ENCODE measurements at regions not wholly inside any gene's neighbourhood (a gene's known extent, or its start where the extent isn't known, plus 50 kb on each side); places are given as distances from the start of the nearest gene placed in this dataset.

GRCh38 chr20:46799781-46800408 lies 90.4 kb downstream of the SLC2A10 start:
- ChIA-PET CTCF (no interaction called here), POLR2A (no interaction called here)
- no peak for DNase-seq
- H3K27me3 Mint-ChIP-seq, result peaks cover 6 to 26% of the 10 kb centered on the region in 2 donors
- H3K27ac ChIP-seq (ENCODE audit: low read depth, low read length), result no peak overlapping the region
- H3K27me3 ChIP-seq (ENCODE audit: insufficient read depth, low read length, poor library complexity, severe bottlenecking), result no peaks in the 10 kb centered on the region
- no peaks in the 10 kb centered on the region for H3K36me3 ChIP-seq (ENCODE audit: insufficient read depth, low read length)
- no peak overlapping the region for H3K4me3 ChIP-seq (ENCODE audit: low read length)
- no peaks in the 10 kb centered on the region for H3K9me3 Mint-ChIP-seq
- no peaks in the 10 kb centered on the region for H3K4me1 ChIP-seq (ENCODE audit: insufficient read depth, low read length)
- no peaks in the 10 kb centered on the region for H3K4me1 Mint-ChIP-seq
- no peak overlapping the region for H3K4me3 Mint-ChIP-seq
- no peaks in the 10 kb centered on the region for H3K36me3 Mint-ChIP-seq
- peak overlapping the region in 1 of 8 donors; percentile 26 for H3K27ac Mint-ChIP-seq
- H3K9me3 ChIP-seq (ENCODE audit: low read length), result no peaks in the 10 kb centered on the region

- Mint-ChIP-seq H3K36me3 (no peaks in the 10 kb centered on the region), H3K4me1 (no peaks in the 10 kb centered on the region), H3K4me3 (no peak overlapping the region), H3K27ac (no peak overlapping the region), H3K27me3 (peaks cover 8 to 27% of the 10 kb centered on the region in 2 donors), H3K9me3 (no peaks in the 10 kb centered on the region)
- no peak for DNase-seq
- Histone ChIP-seq H3K9me3 (ENCODE audit: low read length) (no peaks in the 10 kb centered on the region), H3K27ac (ENCODE audit: low read depth, low read length) (no peak overlapping the region), H3K27me3 (ENCODE audit: insufficient read depth, low read length, poor library complexity, severe bottlenecking) (no peaks in the 10 kb centered on the region), H3K4me1 (ENCODE audit: insufficient read depth, low read length) (no peaks in the 10 kb centered on the region), H3K4me3 (ENCODE audit: low read length) (no peak overlapping the region), H3K36me3 (ENCODE audit: insufficient read depth, low read length) (no peaks in the 10 kb centered on the region)
- POLR2A ChIA-PET, result no interaction called here
- CTCF ChIA-PET, result no interaction called here
These were observed 91.0 kb downstream of the SLC2A10 start for GRCh38 chr20:46800409-46800804.

- CTCF ChIA-PET, result no interaction called here
These were observed 91.7 kb downstream of the SLC2A10 start for GRCh38 chr20:46801003-46801702.

GRCh38 chr20:46802722-46803121 lies 91.9 kb upstream of the EYA2 start:
- ChIA-PET CTCF (no interaction called here), POLR2A (no interaction called here)
- H3K27me3 Mint-ChIP-seq, result peaks cover 9 to 32% of the 10 kb centered on the region in 2 donors
- H3K4me1 ChIP-seq (ENCODE audit: insufficient read depth, low read length), result no peaks in the 10 kb centered on the region
- H3K27ac Mint-ChIP-seq, result no peak overlapping the region
- H3K4me3 ChIP-seq (ENCODE audit: low read length), result no peak overlapping the region
- H3K9me3 Mint-ChIP-seq, result no peaks in the 10 kb centered on the region
- H3K27me3 ChIP-seq (ENCODE audit: insufficient read depth, low read length, poor library complexity, severe bottlenecking), result no peaks in the 10 kb centered on the region
- H3K9me3 ChIP-seq (ENCODE audit: low read length), result no peaks in the 10 kb centered on the region
- H3K36me3 Mint-ChIP-seq, result no peaks in the 10 kb centered on the region
- no peaks in the 10 kb centered on the region for H3K36me3 ChIP-seq (ENCODE audit: insufficient read depth, low read length)
- H3K27ac ChIP-seq (ENCODE audit: low read depth, low read length), result no peak overlapping the region
- DNase-seq, result no peak
- H3K4me1 Mint-ChIP-seq, result no peaks in the 10 kb centered on the region
- no peak overlapping the region for H3K4me3 Mint-ChIP-seq

More at GRCh38 chr20:46801003-46801702, 91.7 kb downstream of the SLC2A10 start:
- no peaks in the 10 kb centered on the region for H3K9me3 Mint-ChIP-seq
- Histone ChIP-seq H3K36me3 (ENCODE audit: insufficient read depth, low read length) (no peaks in the 10 kb centered on the region), H3K4me1 (ENCODE audit: insufficient read depth, low read length) (no peaks in the 10 kb centered on the region), H3K9me3 (ENCODE audit: low read length) (no peaks in the 10 kb centered on the region), H3K27me3 (ENCODE audit: insufficient read depth, low read length, poor library complexity, severe bottlenecking) (no peaks in the 10 kb centered on the region), H3K4me3 (ENCODE audit: low read length) (no peak overlapping the region), H3K27ac (ENCODE audit: low read depth, low read length) (no peak overlapping the region)
- no peak overlapping the region for H3K4me3 Mint-ChIP-seq
- H3K27ac Mint-ChIP-seq, result peak overlapping the region in 1 of 8 donors; percentile 30
- H3K4me1 Mint-ChIP-seq, result no peaks in the 10 kb centered on the region
- no peaks in the 10 kb centered on the region for H3K36me3 Mint-ChIP-seq
- POLR2A ChIA-PET, result no interaction called here
- no peak for DNase-seq
- H3K27me3 Mint-ChIP-seq, result peaks cover 8 to 32% of the 10 kb centered on the region in 2 donors

GRCh38 chr20:46803123-46804020 lies 91.3 kb upstream of the EYA2 start:
- no peaks in the 10 kb centered on the region for H3K4me1 ChIP-seq (ENCODE audit: insufficient read depth, low read length)
- no peaks in the 10 kb centered on the region for H3K4me1 Mint-ChIP-seq
- H3K36me3 ChIP-seq (ENCODE audit: insufficient read depth, low read length), result no peaks in the 10 kb centered on the region
- H3K4me3 ChIP-seq (ENCODE audit: low read length), result no peak overlapping the region
- H3K4me3 Mint-ChIP-seq, result no peak overlapping the region
- no peaks in the 10 kb centered on the region for H3K9me3 ChIP-seq (ENCODE audit: low read length)
- DNase-seq, result no peak
- peaks cover 9 to 32% of the 10 kb centered on the region in 2 donors for H3K27me3 Mint-ChIP-seq
- CTCF ChIA-PET, result no interaction called here
- no peaks in the 10 kb centered on the region for H3K9me3 Mint-ChIP-seq
- H3K27me3 ChIP-seq (ENCODE audit: insufficient read depth, low read length, poor library complexity, severe bottlenecking), result no peaks in the 10 kb centered on the region
- H3K36me3 Mint-ChIP-seq, result no peaks in the 10 kb centered on the region
- POLR2A ChIA-PET, result no interaction called here
- H3K27ac ChIP-seq (ENCODE audit: low read depth, low read length), result no peak overlapping the region
- H3K27ac Mint-ChIP-seq, result no peak overlapping the region

GRCh38 chr20:46804126-46804525 lies 90.5 kb upstream of the EYA2 start:
- ChIA-PET POLR2A (no interaction called here), CTCF (no interaction called here)
- Histone ChIP-seq H3K9me3 (ENCODE audit: low read length) (no peaks in the 10 kb centered on the region), H3K4me3 (ENCODE audit: low read length) (no peak overlapping the region), H3K4me1 (ENCODE audit: insufficient read depth, low read length) (no peaks in the 10 kb centered on the region), H3K27ac (ENCODE audit: low read depth, low read length) (no peak overlapping the region), H3K27me3 (ENCODE audit: insufficient read depth, low read length, poor library complexity, severe bottlenecking) (no peaks in the 10 kb centered on the region), H3K36me3 (ENCODE audit: insufficient read depth, low read length) (no peaks in the 10 kb centered on the region)
- Mint-ChIP-seq H3K27ac (no peak overlapping the region), H3K9me3 (no peaks in the 10 kb centered on the region), H3K36me3 (no peaks in the 10 kb centered on the region), H3K4me3 (no peak overlapping the region), H3K27me3 (peaks cover 8 to 35% of the 10 kb centered on the region in 2 donors), H3K4me1 (no peaks in the 10 kb centered on the region)
- DNase-seq, result no peak

GRCh38 chr20:46805836-46806235 lies 88.8 kb upstream of the EYA2 start:
- Histone ChIP-seq H3K27ac (ENCODE audit: low read depth, low read length) (no peak overlapping the region), H3K36me3 (ENCODE audit: insufficient read depth, low read length) (no peaks in the 10 kb centered on the region), H3K27me3 (ENCODE audit: insufficient read depth, low read length, poor library complexity, severe bottlenecking) (no peaks in the 10 kb centered on the region), H3K4me1 (ENCODE audit: insufficient read depth, low read length) (no peaks in the 10 kb centered on the region), H3K9me3 (ENCODE audit: low read length) (no peaks in the 10 kb centered on the region), H3K4me3 (ENCODE audit: low read length) (no peak overlapping the region)
- Mint-ChIP-seq H3K9me3 (no peaks in the 10 kb centered on the region), H3K4me1 (no peaks in the 10 kb centered on the region), H3K27me3 (peaks cover 10 to 52% of the 10 kb centered on the region in 2 donors), H3K27ac (no peak overlapping the region), H3K36me3 (no peaks in the 10 kb centered on the region), H3K4me3 (no peak overlapping the region)
- CTCF ChIA-PET, result no interaction called here
- POLR2A ChIA-PET, result no interaction called here
- DNase-seq, result no peak

- Mint-ChIP-seq H3K4me3 (no peak overlapping the region), H3K27me3 (peaks cover 8 to 53% of the 10 kb centered on the region in 2 donors), H3K36me3 (no peaks in the 10 kb centered on the region), H3K27ac (no peak overlapping the region), H3K9me3 (no peaks in the 10 kb centered on the region), H3K4me1 (no peaks in the 10 kb centered on the region)
- H3K27ac ChIP-seq (ENCODE audit: low read depth, low read length), result no peak overlapping the region
- H3K4me1 ChIP-seq (ENCODE audit: insufficient read depth, low read length), result no peaks in the 10 kb centered on the region
- H3K27me3 ChIP-seq (ENCODE audit: insufficient read depth, low read length, poor library complexity, severe bottlenecking), result no peaks in the 10 kb centered on the region
- POLR2A ChIA-PET, result no interaction called here
- H3K4me3 ChIP-seq (ENCODE audit: low read length), result no peak overlapping the region
- no peaks in the 10 kb centered on the region for H3K9me3 ChIP-seq (ENCODE audit: low read length)
- H3K36me3 ChIP-seq (ENCODE audit: insufficient read depth, low read length), result no peaks in the 10 kb centered on the region
- CTCF ChIA-PET, result no interaction called here
- no peak for DNase-seq
These were observed 86.6 kb upstream of the EYA2 start for GRCh38 chr20:46807998-46808397.
